ENCODE measurements at regions not wholly inside any gene's neighbourhood (a gene's known extent, or its start where the extent isn't known, plus 50 kb on each side); places are given as distances from the start of the nearest gene placed in this dataset.

DNA sequence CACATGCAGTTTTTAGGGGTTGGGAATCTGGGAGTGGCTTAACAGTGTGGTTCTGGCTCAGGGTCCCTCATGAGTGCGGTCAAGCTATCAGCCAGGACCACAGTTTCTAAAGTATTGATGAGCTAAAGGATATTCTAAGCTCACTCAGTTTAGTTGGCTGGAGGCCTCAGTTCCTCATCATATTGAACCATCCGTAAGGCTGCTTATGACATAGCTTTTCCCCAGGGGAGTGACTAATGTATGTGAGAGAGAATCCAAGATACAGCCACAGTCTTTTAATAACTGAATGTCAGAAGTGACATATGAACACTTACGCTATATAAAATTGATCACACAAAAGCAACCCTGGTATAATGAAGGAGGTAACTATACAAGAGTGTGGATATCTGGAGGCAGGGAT lies 245.3 kb downstream of the POLR1F start:
- DNase-seq (no peak), ATAC-seq (no peak)
- TF ChIP-seq, protein P1, sequence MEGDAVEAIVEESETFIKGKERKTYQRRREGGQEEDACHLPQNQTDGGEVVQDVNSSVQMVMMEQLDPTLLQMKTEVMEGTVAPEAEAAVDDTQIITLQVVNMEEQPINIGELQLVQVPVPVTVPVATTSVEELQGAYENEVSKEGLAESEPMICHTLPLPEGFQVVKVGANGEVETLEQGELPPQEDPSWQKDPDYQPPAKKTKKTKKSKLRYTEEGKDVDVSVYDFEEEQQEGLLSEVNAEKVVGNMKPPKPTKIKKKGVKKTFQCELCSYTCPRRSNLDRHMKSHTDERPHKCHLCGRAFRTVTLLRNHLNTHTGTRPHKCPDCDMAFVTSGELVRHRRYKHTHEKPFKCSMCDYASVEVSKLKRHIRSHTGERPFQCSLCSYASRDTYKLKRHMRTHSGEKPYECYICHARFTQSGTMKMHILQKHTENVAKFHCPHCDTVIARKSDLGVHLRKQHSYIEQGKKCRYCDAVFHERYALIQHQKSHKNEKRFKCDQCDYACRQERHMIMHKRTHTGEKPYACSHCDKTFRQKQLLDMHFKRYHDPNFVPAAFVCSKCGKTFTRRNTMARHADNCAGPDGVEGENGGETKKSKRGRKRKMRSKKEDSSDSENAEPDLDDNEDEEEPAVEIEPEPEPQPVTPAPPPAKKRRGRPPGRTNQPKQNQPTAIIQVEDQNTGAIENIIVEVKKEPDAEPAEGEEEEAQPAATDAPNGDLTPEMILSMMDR (IDR thresholded peaks at IDR 0.05), result no peak

DNA sequence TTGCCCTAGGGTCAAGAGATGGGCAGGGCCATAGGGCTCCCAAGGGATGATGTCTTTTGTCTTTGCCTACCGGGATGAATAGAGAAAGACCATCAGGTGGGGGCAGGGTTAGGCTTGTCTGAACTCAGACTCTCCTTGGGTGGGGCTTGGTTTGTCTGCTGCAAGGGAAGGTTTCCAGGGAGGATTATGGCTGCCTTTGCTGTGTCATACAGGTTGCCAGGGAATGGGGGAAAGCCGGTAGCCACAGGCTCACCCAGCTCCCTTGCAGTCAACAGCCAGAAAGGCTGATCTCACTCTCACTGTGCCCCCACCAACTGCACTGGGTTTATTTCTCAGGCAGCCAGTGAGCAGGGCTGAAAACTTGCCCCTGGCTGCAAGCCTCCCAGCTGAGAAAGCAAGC lies 253.2 kb downstream of the POLR1F start:
- Histone ChIP-seq H3K27me3 (ENCODE audit: control insufficient read depth, insufficient read depth, low read length) (no peaks in the 10 kb centered on the region), H3K4me3 (ENCODE audit: low read length) (no peak overlapping the region), H3K4me1 (ENCODE audit: control insufficient read depth, insufficient read depth, low read length) (no peaks in the 10 kb centered on the region), H3K27ac (ENCODE audit: low read length) (no peak overlapping the region), H3K36me3 (ENCODE audit: control insufficient read depth, insufficient read depth, low read length) (no peaks in the 10 kb centered on the region), H3K9me3 (ENCODE audit: control insufficient read depth, insufficient read depth, low read length) (peaks cover 12% of the 10 kb centered on the region)
- WGBS (ENCODE audit: insufficient coverage), result 46% methylated on average over 2 of the region's 2 CpGs
- Mint-ChIP-seq H3K4me1 (no peaks in the 10 kb centered on the region), H3K27ac (no peak overlapping the region), H3K9me3 (peaks cover 0 to 2% of the 10 kb centered on the region in 2 donors), H3K27me3 (ENCODE audit: low read depth in 2 of 2) (peaks cover 9% of the 10 kb centered on the region in 2 donors), H3K36me3 (no peaks in the 10 kb centered on the region), H3K4me3 (no peak overlapping the region)
- intact Hi-C loops (cut with micrococcal nuclease), result no loop called here
- TF ChIP-seq, protein P1 (IDR thresholded peaks at IDR 0.05), result no peak
- DNase-seq (no peak), ATAC-seq (no peak)

More for the DNA sequence above, 245.3 kb downstream of the POLR1F start:
- intact Hi-C loops (cut with micrococcal nuclease), result no loop called here
- Mint-ChIP-seq H3K27me3 (ENCODE audit: low read depth in 2 of 2) (peaks cover 0 to 11% of the 10 kb centered on the region in 2 donors), H3K36me3 (no peaks in the 10 kb centered on the region), H3K9me3 (no peaks in the 10 kb centered on the region), H3K27ac (no peak overlapping the region), H3K4me3 (no peak overlapping the region), H3K4me1 (no peaks in the 10 kb centered on the region)
- H3K4me3 ChIP-seq (ENCODE audit: low read length), result no peak overlapping the region
- H3K27me3 ChIP-seq (ENCODE audit: control insufficient read depth, insufficient read depth, low read length), result no peaks in the 10 kb centered on the region
- H3K27ac ChIP-seq (ENCODE audit: low read length), result no peak overlapping the region
- no peaks in the 10 kb centered on the region for H3K4me1 ChIP-seq (ENCODE audit: control insufficient read depth, insufficient read depth, low read length)
- WGBS (ENCODE audit: insufficient coverage), result 96% methylated on average over 1 of the region's 3 CpGs
- H3K36me3 ChIP-seq (ENCODE audit: control insufficient read depth, insufficient read depth, low read length), result no peaks in the 10 kb centered on the region
- H3K9me3 ChIP-seq (ENCODE audit: control insufficient read depth, insufficient read depth, low read length), result peaks cover under 1% of the 10 kb centered on the region

DNA sequence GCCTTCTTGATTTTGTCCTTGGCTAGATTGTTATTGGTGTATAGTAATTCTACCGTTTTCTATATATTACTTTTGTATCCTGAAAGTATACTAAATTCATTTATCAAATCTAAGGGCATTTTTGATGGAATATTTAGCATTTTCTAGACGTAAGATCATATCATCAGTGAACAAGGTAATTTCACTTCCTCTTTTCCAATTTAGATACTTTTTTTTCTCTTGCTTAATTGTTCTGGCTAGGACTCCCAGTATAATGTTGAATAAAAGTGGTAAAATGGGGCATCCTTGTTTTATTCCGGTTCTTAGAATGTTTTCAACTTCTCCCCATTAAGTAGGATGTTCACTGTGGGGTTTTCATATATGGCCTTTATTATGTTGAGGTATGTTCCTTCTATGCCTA lies 260.7 kb downstream of the POLR1F start:
- no peak overlapping the region for H3K4me3 ChIP-seq (ENCODE audit: low read length)
- H3K27me3 ChIP-seq (ENCODE audit: control insufficient read depth, insufficient read depth, low read length), result no peaks in the 10 kb centered on the region
- no peak overlapping the region for H3K27ac ChIP-seq (ENCODE audit: low read length)
- no peaks in the 10 kb centered on the region for H3K9me3 ChIP-seq (ENCODE audit: control insufficient read depth, insufficient read depth, low read length)
- DNase-seq (no peak), ATAC-seq (no peak)
- H3K4me1 Mint-ChIP-seq, result no peaks in the 10 kb centered on the region
- H3K36me3 Mint-ChIP-seq, result no peaks in the 10 kb centered on the region
- H3K27me3 Mint-ChIP-seq (ENCODE audit: low read depth in 2 of 2), result peaks cover 19 to 50% of the 10 kb centered on the region in 2 donors
- no peaks in the 10 kb centered on the region for H3K4me1 ChIP-seq (ENCODE audit: control insufficient read depth, insufficient read depth, low read length)
- no peaks in the 10 kb centered on the region for H3K9me3 Mint-ChIP-seq
- TF ChIP-seq, protein P1 (IDR thresholded peaks at IDR 0.05), result no peak
- intact Hi-C loops (cut with micrococcal nuclease), result no loop called here
- no peaks in the 10 kb centered on the region for H3K36me3 ChIP-seq (ENCODE audit: control insufficient read depth, insufficient read depth, low read length)
- H3K27ac Mint-ChIP-seq, result no peak overlapping the region
- H3K4me3 Mint-ChIP-seq, result no peak overlapping the region
- WGBS (ENCODE audit: insufficient coverage), result no CpG with 5 or more reads among the region's 3 CpGs

Measured in natural killer cell (primary cell).